CD14-positive monocyte (primary cell): ENCODE measurements at regions not wholly inside any gene's neighbourhood (a gene's known extent, or its start where the extent isn't known, plus 50 kb on each side); places are given as distances from the start of the nearest gene placed in this dataset.

ENCODE experiments used
- DNase-seq, 3 donors: peaks; one replicate each; pipeline ENCODE4 v3.0.0-alpha.2; 2011 to 2022
- H2AFZ ChIP-seq: 2 replicates; pipeline ENCODE4 v1.6.0; 2012; ENCODE audit warnings: mild to moderate bottlenecking, low read depth, low read length, inconsistent platforms; ENCODE audit not compliant: insufficient read depth, poor library complexity, severe bottlenecking
- H3K27ac ChIP-seq, 2 donors: 1 replicate in 1 of 2; 2 replicates in 1 of 2; pipeline ENCODE4 v1.5.1; 2012 to 2013; ENCODE audit warnings: low read length in 2 of 2, control low read depth in 1 of 2, inconsistent platforms in 1 of 2, low read depth in 1 of 2, mild to moderate bottlenecking in 1 of 2
- H3K27me3 ChIP-seq, 2 donors: one replicate each; pipeline versions ENCODE4 v1.6.0 to v1.6.1; 2011 to 2013; ENCODE audit warnings: low read length in 2 of 2; ENCODE audit not compliant: control insufficient read depth in 2 of 2, insufficient read depth in 2 of 2
- H3K36me3 ChIP-seq, 2 donors: replicated peaks in 1 of 2; 1 replicate in 1 of 2; 2 replicates in 1 of 2; pipeline versions ENCODE4 v1.5.1 to v1.6.1; 2012 to 2013; ENCODE audit warnings: low read length in 2 of 2, control low read depth in 1 of 2, inconsistent platforms in 1 of 2, mild to moderate bottlenecking in 1 of 2; ENCODE audit not compliant: insufficient read depth in 2 of 2, control insufficient read depth in 1 of 2
- H3K4me1 ChIP-seq, 2 donors: 1 replicate in 1 of 2; 2 replicates in 1 of 2; pipeline versions ENCODE4 v1.5.1 to v1.6.1; 2012 to 2013; ENCODE audit warnings: low read length in 2 of 2, control low read depth in 1 of 2, inconsistent platforms in 1 of 2, mild to moderate bottlenecking in 1 of 2, moderate library complexity in 1 of 2; ENCODE audit not compliant: insufficient read depth in 2 of 2, control insufficient read depth in 1 of 2
- H3K4me2 ChIP-seq: replicated peaks from 2 replicates; pipeline ENCODE3; 2012; ENCODE audit warnings: low read length, moderate library complexity, mild to moderate bottlenecking; ENCODE audit not compliant: poor library complexity, severe bottlenecking; ENCODE audit errors: extremely low read depth
- H3K4me3 ChIP-seq, 3 experiments: fragments of 200-600 bp in 1 of 3; sonication (generic) in 1 of 3; replicated peaks in 1 of 3; 1 replicate in 2 of 3; 2 replicates in 1 of 3; pipeline ENCODE4 v1.5.1; 2011 to 2013; ENCODE audit warnings: low read length in 3 of 3, mild to moderate bottlenecking in 3 of 3, control low read depth in 2 of 3, low read depth in 2 of 3, inconsistent platforms in 1 of 3, moderate library complexity in 1 of 3
- H3K79me2 ChIP-seq: 2 replicates; pipeline ENCODE4 v1.6.0; 2012; ENCODE audit warnings: mild to moderate bottlenecking, control low read depth, inconsistent platforms, low read length, moderate library complexity; ENCODE audit not compliant: insufficient read depth
- H3K9ac ChIP-seq: 2 replicates; pipeline ENCODE4 v1.6.0; 2017; ENCODE audit warnings: low read length, mild to moderate bottlenecking; ENCODE audit not compliant: insufficient read depth, poor library complexity, severe bottlenecking
- H3K9me3 ChIP-seq, 2 donors: replicated peaks in 1 of 2; 1 replicate in 1 of 2; 2 replicates in 1 of 2; pipeline versions ENCODE4 v1.5.1 to v1.6.1; 2012 to 2013; ENCODE audit warnings: low read length in 2 of 2, control low read depth in 1 of 2; ENCODE audit not compliant: control insufficient read depth in 1 of 2, insufficient read depth in 1 of 2
- H4K20me1 ChIP-seq: 2 replicates; pipeline ENCODE4 v1.6.0; 2012; ENCODE audit warnings: mild to moderate bottlenecking, low read length, control low read depth, moderate library complexity; ENCODE audit not compliant: insufficient read depth
- H3K27ac Mint-ChIP-seq, 7 donors: one replicate each; pipeline ENCODE4 v1.8.0; 2020; ENCODE audit warnings: mild to moderate bottlenecking in 7 of 7, mixed read lengths in 7 of 7, moderate library complexity in 6 of 7, inconsistent platforms in 2 of 7
- H3K27me3 Mint-ChIP-seq, 3 donors: one replicate each; pipeline ENCODE4 v1.8.0; 2021 to 2022; ENCODE audit warnings: low read depth in 3 of 3, mild to moderate bottlenecking in 3 of 3, mixed read lengths in 3 of 3, moderate library complexity in 3 of 3, inconsistent platforms in 1 of 3
- H3K36me3 Mint-ChIP-seq, 2 donors: one replicate each; pipeline ENCODE4 v1.8.0; 2020; ENCODE audit warnings: mixed read lengths in 2 of 2, inconsistent platforms in 1 of 2, mild to moderate bottlenecking in 1 of 2
- H3K4me1 Mint-ChIP-seq: one replicate; pipeline ENCODE4 v1.8.0; 2020; ENCODE audit warnings: mild to moderate bottlenecking, mixed read lengths
- H3K4me3 Mint-ChIP-seq, 2 donors: one replicate each; pipeline ENCODE4 v1.8.0; 2020; ENCODE audit warnings: mild to moderate bottlenecking in 2 of 2, mixed read lengths in 2 of 2, moderate library complexity in 1 of 2
- H3K9me3 Mint-ChIP-seq, 7 donors: one replicate each; pipeline ENCODE4 v1.8.0; 2020 to 2022; ENCODE audit warnings: mixed read lengths in 7 of 7, mild to moderate bottlenecking in 6 of 7, moderate library complexity in 6 of 7, inconsistent platforms in 2 of 7
- WGBS: methylation state at CpG from one replicate; pipeline ENCODE4 v1.1.5; 2013; ENCODE audit warnings: missing lambda C conversion rate; ENCODE audit not compliant: insufficient coverage; 5-methylcytosine and 5-hydroxymethylcytosine counted together
- intact Hi-C, 2 donors: fragments of 100-400 bp; cut with micrococcal nuclease; formaldehyde crosslinking; loops; one replicate each; pipeline versions ENCODE4 v1.15.0 to v1.15.1; 2023
- TF ChIP-seq, protein P1 (sequence below): fragments of 200-600 bp; IDR thresholded peaks from one replicate; pipeline ENCODE4 v1.8.0; 2022; ENCODE audit warnings: antibody characterized with exemption, mild to moderate bottlenecking

GRCh38 chr2:120979398-120979797 lies 243.7 kb downstream of the GLI2 start:
- no peak overlapping the region for H3K27ac ChIP-seq
- no peak overlapping the region for H3K4me3 ChIP-seq
- no peak overlapping the region for H3K9ac ChIP-seq
- no peak overlapping the region for H3K4me3 Mint-ChIP-seq
- H3K9me3 Mint-ChIP-seq: peaks cover 0 to 2% (median 0%) of the 10 kb centered on the region in 7 donors
- WGBS: 60% methylated on average over 1 of the region's 2 CpGs
- H3K9me3 ChIP-seq: no peaks in the 10 kb centered on the region
- no peak for DNase-seq
- peak overlapping the region in 1 of 7 donors; percentile 13 for H3K27ac Mint-ChIP-seq
- TF ChIP-seq, protein P1, sequence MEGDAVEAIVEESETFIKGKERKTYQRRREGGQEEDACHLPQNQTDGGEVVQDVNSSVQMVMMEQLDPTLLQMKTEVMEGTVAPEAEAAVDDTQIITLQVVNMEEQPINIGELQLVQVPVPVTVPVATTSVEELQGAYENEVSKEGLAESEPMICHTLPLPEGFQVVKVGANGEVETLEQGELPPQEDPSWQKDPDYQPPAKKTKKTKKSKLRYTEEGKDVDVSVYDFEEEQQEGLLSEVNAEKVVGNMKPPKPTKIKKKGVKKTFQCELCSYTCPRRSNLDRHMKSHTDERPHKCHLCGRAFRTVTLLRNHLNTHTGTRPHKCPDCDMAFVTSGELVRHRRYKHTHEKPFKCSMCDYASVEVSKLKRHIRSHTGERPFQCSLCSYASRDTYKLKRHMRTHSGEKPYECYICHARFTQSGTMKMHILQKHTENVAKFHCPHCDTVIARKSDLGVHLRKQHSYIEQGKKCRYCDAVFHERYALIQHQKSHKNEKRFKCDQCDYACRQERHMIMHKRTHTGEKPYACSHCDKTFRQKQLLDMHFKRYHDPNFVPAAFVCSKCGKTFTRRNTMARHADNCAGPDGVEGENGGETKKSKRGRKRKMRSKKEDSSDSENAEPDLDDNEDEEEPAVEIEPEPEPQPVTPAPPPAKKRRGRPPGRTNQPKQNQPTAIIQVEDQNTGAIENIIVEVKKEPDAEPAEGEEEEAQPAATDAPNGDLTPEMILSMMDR: no peak
- no peaks in the 10 kb centered on the region for H3K4me1 ChIP-seq
- H3K36me3 Mint-ChIP-seq: no peaks in the 10 kb centered on the region
- H3K4me1 Mint-ChIP-seq: no peaks in the 10 kb centered on the region
- intact Hi-C loops: no loop called here
- no peaks in the 10 kb centered on the region for H3K79me2 ChIP-seq
- no peaks in the 10 kb centered on the region for H3K36me3 ChIP-seq
- H4K20me1 ChIP-seq: no peaks in the 10 kb centered on the region
- H3K4me2 ChIP-seq: no peak overlapping the region
- H3K27me3 Mint-ChIP-seq: peaks cover 0 to 4% (median 1%) of the 10 kb centered on the region in 3 donors
- no peaks in the 10 kb centered on the region for H3K27me3 ChIP-seq
- no peak overlapping the region for H2AFZ ChIP-seq

- H3K79me2 ChIP-seq: no peaks in the 10 kb centered on the region
- no peaks in the 10 kb centered on the region for H3K9me3 ChIP-seq
- WGBS: 100% methylated on average over 4 of the region's 8 CpGs
- no peak overlapping the region for H3K27ac ChIP-seq
- no peaks in the 10 kb centered on the region for H3K4me1 ChIP-seq
- TF ChIP-seq, protein P1: no peak
- no peaks in the 10 kb centered on the region for H3K27me3 ChIP-seq
- no peaks in the 10 kb centered on the region for H3K36me3 ChIP-seq
- no peak overlapping the region for H3K4me3 ChIP-seq
- H3K36me3 Mint-ChIP-seq: no peaks in the 10 kb centered on the region
- H3K4me2 ChIP-seq: no peak overlapping the region
- no peaks in the 10 kb centered on the region for H3K4me1 Mint-ChIP-seq
- H4K20me1 ChIP-seq: no peaks in the 10 kb centered on the region
- peaks cover 0 to 4% (median 1%) of the 10 kb centered on the region in 3 donors for H3K27me3 Mint-ChIP-seq
- no peak overlapping the region for H2AFZ ChIP-seq
- H3K9me3 Mint-ChIP-seq: peaks cover 0 to 2% (median 0%) of the 10 kb centered on the region in 7 donors
- H3K27ac Mint-ChIP-seq: no peak overlapping the region
- H3K9ac ChIP-seq: no peak overlapping the region
- intact Hi-C loops: no loop called here
- H3K4me3 Mint-ChIP-seq: no peak overlapping the region
- DNase-seq: no peak
Observed at GRCh38 chr2:120979921-120980320, 244.3 kb downstream of the GLI2 start.
